AG04449 (cell line): ENCODE measurements at regions not wholly inside any gene's neighbourhood (a gene's known extent, or its start where the extent isn't known, plus 50 kb on each side); places are given as distances from the start of the nearest gene placed in this dataset.

ENCODE experiments used
- CTCF ChIA-PET: fragments of 350-600 bp; formaldehyde crosslinking; extraction: SDS; loops from one replicate; lab custom pipeline; 2021; ENCODE audit warnings: antibody characterized with exemption; lab: Yijun Ruan, JAX
- POLR2A ChIA-PET: fragments of 400-600, 350-600 bp; formaldehyde crosslinking; extraction: SDS; loops from one replicate; lab custom pipeline; 2020; ENCODE audit warnings: antibody characterized with exemption, inconsistent platforms; lab: Yijun Ruan, JAX
- DNase-seq: peaks from one replicate; pipeline ENCODE4 v3.0.0-alpha.2; 2010; ENCODE audit warnings: low read depth, low spot score
- H3K4me3 ChIP-seq: 2 replicates; pipeline ENCODE4 v1.5.1; 2011; ENCODE audit warnings: low read depth, mild to moderate bottlenecking, control low read depth, low read length
- TF ChIP-seq, protein P1 (sequence below): IDR thresholded peaks from one replicate; pipeline ENCODE4 v1.5.1; 2011; ENCODE audit warnings: mild to moderate bottlenecking, moderate library complexity, low read length, control low read depth, inconsistent platforms; ENCODE audit not compliant: insufficient read depth; ENCODE audit errors: missing control alignments

DNA sequence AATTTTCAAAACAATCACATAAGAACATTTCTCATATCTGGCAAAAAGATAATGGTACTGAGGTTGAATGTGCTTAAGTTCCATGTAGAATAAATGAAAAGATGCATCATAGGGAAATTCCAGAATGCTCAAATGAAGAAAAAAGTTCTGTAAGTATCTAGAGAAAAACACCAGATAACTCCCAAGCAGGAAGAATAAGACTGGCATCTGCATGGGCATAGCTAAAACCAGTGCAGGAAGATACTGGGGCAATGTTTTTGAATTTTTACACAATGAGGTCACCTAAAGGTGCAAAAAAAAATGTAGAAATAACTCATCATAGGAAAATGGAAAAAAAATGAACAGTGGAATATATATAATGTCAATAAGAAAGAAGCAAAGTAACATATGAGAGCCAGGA, 275.2 kb downstream of the BAMBI start:
- ChIA-PET POLR2A (no interaction called here), CTCF (no interaction called here)
- no peak for DNase-seq
- H3K4me3 ChIP-seq, result no peak overlapping the region
- TF ChIP-seq, protein P1, sequence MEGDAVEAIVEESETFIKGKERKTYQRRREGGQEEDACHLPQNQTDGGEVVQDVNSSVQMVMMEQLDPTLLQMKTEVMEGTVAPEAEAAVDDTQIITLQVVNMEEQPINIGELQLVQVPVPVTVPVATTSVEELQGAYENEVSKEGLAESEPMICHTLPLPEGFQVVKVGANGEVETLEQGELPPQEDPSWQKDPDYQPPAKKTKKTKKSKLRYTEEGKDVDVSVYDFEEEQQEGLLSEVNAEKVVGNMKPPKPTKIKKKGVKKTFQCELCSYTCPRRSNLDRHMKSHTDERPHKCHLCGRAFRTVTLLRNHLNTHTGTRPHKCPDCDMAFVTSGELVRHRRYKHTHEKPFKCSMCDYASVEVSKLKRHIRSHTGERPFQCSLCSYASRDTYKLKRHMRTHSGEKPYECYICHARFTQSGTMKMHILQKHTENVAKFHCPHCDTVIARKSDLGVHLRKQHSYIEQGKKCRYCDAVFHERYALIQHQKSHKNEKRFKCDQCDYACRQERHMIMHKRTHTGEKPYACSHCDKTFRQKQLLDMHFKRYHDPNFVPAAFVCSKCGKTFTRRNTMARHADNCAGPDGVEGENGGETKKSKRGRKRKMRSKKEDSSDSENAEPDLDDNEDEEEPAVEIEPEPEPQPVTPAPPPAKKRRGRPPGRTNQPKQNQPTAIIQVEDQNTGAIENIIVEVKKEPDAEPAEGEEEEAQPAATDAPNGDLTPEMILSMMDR, result no peak

- TF ChIP-seq, protein P1, result no peak
- ChIA-PET POLR2A (no interaction called here), CTCF (no interaction called here)
- no peak for DNase-seq
- no peak overlapping the region for H3K4me3 ChIP-seq
Observed at GRCh38 chr10:28954211-28954610, 276.9 kb downstream of the BAMBI start.

DNA sequence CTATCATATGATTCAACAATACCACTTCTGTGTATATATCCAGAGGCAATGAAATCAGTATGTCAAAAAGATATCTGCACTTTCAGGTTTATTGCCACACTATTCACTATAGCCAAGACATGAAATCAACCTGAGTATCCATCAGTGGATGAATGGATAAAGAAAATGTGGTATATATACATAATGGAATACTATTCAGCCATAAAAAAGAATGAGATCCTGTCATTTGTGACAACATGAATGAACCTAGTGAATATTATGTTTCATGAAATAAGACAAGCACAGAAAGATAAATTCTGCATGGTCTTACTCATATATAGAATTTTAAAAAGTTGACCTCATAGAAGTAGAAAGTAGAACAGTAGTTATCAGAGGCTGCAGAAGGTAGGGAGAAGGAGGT, 281.1 kb downstream of the BAMBI start:
- ChIA-PET CTCF (no interaction called here), POLR2A (no interaction called here)
- DNase-seq, result no peak
- H3K4me3 ChIP-seq, result no peak overlapping the region
- TF ChIP-seq, protein P1, result no peak

- ChIA-PET CTCF (no interaction called here), POLR2A (no interaction called here)
- DNase-seq, result no peak
- TF ChIP-seq, protein P1, result no peak
- no peak overlapping the region for H3K4me3 ChIP-seq
Observed at GRCh38 chr10:28959850-28960501, 282.7 kb downstream of the BAMBI start.

- POLR2A ChIA-PET, result no interaction called here
- H3K4me3 ChIP-seq, result no peak overlapping the region
- TF ChIP-seq, protein P1, result no peak
- no peak for DNase-seq
- CTCF ChIA-PET, result interaction anchor here (1.2 kb wide), 1 partner anchor 23 kb away, joined by 3 read pairs; no protein-coding TSS in a partner anchor
Observed at GRCh38 chr10:28962768-28963167, 285.4 kb downstream of the BAMBI start.

- no peak for DNase-seq
- no peak overlapping the region for H3K4me3 ChIP-seq
- POLR2A ChIA-PET, result no interaction called here
- TF ChIP-seq, protein P1, result no peak
- CTCF ChIA-PET, result interaction anchor here (1.2 kb wide), 1 partner anchor 22 kb away, joined by 3 read pairs; no protein-coding TSS in a partner anchor
Observed at GRCh38 chr10:28963539-28964221, 286.4 kb downstream of the BAMBI start.
